GM19328 (cell line): ENCODE measurements at regions not wholly inside any gene's neighbourhood (a gene's known extent, or its start where the extent isn't known, plus 50 kb on each side); places are given as distances from the start of the nearest gene placed in this dataset.

Source experiments
- ATAC-seq: cut with Tn5 transposase; IDR thresholded peaks from one replicate; pipeline ENCODE4 v1.9.1; 2021; ENCODE audit warnings: mild to moderate bottlenecking, moderate library complexity; ENCODE audit not compliant: unreplicated experiment

DNA sequence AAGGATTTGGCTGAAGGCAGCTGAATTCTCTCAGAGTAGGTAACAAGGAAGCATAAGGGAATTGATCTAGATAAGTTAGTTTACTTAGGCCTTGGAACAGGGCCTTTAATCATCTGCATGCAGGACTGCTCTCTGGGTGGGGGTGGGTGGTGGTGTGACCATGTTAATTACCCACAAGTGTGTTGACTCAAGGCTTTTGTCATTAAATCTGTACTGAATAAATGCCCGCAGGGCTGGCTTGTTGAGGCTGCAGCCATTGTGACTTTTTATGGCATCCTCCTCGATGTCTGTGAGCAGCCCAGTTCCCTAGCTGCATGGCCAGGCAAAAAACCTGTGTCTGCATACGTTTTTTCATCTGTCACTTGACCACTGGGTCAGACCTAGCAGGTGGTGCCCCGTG is 63.5 kb upstream of the ASCC3 start:
- ATAC-seq = no peak

DNA sequence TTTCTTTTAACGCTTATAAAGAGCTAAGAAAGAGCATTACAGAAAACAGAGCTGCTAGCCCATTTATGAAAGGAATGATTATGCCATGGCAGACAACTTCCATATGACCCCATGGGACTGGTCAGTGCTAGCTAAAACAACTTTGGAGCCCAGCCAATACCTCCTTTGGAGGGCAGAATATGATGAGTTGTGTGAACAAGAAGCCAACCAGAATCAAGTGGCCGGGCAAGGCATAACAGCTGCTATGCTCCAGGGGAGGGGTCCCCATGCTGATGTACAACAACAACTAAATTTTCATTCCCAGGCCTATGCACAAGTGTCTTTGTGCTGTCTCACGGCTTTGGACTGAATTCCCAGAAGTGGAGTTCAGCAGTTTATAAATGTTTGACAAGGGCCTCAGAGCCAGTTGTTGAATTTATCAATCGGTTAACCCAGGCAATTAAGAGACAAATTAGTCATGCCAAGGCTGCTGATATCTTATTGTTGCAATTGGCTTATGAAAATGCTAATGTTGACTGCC is 65.0 kb upstream of the ASCC3 start:
- ATAC-seq = no peak

DNA sequence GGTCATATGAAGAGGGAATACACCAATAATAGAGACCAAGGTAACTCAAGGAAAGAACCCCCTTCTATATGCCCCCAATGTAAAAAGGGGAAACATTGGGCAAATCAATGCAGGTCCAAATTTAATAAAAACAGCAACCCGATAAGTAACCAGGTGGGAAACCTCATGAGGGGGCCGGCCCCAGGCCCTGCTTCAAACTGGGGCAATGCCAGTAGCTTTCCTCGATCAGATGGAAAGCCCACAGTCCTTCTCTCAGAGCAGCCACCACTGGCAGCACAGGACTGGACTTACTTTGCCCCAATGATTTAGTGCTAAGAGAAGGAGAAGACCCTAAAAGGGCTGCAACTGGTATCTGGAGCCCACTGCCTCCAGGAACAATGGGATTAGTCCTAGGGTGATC is 65.6 kb upstream of the ASCC3 start:
- no peak for ATAC-seq

DNA sequence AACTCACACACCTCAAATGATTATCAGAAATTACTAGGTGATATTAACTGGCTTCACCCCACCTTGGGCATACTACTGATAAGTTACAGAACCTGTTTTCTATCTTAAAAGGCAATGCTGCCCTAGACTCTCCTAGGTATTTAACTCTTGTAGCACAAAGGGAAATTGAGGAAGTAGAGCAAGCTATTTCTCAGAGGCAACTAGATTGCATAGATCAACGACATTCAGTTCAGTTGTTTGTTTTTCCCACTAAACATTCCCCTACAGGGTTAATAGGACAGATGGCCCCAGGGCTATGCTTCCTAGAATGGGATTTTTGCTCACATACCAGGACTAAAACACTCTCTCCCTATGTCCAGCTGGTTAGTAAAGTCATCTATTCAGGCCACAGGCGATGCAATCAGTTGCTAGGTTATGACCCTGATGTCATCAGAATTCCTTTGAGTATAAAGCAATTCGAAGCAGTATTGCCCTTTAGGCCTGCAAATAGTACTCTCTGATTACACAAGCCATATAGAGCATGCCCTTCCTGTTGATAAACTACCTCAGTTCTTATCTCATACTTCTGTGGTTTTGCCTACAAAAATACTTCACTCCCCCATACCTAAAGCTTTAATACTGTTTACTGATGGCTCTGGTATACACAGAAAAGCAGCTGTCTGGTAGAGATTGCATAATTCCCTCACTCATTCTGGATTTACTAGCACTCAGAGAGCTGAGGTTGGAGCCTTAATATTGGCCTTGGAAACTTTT is 67.4 kb upstream of the ASCC3 start:
- no peak for ATAC-seq

DNA sequence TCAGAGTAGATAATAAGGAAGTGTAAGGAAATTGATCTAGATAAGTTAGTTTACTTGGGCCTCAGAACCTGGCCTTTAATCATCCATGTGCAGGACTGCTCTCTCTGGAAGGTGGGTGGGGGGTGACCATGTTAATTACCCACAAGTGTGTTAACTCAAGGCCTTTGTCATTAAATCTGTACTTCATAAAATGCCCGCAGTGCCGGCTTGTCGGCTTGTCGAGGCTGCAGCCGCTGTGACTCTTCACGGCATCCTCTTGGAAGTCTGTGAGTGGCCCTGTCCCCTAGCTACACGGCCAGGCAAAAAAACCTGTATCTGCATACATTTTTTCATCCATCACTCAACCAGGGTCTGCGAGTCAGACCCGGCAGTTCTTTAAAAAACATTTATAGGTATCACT is 70.9 kb upstream of the ASCC3 start:
- no peak for ATAC-seq

DNA sequence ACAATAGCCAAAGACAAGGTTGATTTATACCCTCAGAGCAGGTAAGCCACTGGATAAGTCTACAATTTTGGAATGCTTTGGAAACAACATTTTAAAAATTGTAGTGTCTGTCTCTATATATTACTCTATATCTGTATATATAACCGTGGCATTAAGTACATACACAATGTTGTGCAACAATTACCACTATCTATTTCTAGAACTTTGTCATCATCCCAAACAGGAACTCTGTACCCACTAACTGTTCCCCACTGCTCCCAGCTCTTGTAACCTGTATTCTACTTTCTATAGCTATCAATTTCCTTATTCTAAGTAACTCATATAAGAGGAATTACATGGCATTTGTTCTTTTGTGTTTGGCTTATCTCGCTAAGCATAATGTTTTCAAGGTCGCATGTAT is 78.2 kb upstream of the ASCC3 start:
- no peak for ATAC-seq

DNA sequence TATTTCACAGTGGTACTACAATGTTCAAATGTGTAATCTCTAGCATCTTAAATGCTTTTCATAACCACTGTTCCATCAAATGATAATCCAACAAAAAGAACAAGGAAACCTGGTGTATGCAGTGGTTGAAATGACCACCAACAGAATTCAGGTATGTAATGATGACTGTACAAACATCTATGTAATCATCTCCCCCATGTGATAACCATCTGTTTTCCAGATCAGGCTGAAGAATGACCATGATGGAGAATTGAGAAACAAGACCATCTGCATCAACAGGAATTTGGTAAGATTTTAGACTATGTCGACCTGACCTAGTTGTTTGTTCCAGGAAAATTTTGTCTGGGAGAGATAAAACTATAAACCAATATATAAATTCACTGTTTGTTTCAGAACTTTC is 81.3 kb upstream of the ASCC3 start:
- ATAC-seq = no peak

DNA sequence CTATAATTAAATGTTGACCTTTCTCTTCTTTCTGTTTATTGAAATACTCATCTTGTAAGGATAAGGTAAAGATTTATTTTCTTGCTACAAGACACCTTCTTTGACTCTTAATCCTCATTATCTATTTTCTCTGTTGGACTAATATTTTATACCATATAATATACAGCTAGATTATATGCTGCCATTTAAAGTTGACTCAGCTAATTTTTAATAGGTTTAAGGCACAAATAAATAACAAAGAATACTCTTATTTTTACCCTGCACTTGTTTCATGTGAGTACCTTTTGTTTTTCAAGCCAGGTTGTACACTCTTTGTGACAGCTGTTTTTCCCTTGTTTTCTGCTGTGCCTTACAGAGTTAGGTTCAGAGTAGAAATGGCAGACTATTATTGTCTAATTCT is 83.9 kb upstream of the ASCC3 start:
- ATAC-seq = no peak

DNA sequence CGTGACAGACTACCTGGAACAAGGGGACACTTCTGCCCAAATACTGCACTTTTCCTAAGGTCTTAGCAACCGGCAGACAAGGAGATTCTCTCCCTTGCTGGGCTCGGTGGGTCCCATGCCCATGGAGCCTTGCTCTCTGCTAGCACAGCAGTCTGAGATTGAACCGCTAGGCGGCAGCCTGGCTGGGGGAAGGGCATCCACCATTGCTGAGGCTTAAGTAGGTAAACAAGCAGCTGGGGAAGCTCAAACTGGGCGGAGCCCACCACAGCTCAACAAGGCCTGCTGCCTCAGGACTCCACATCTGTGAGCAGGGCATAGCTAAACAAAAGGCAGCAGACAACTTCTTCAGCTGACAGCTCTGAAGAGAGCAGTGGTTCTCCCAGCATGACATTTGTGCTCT is 87.8 kb upstream of the ASCC3 start:
- no peak for ATAC-seq

DNA sequence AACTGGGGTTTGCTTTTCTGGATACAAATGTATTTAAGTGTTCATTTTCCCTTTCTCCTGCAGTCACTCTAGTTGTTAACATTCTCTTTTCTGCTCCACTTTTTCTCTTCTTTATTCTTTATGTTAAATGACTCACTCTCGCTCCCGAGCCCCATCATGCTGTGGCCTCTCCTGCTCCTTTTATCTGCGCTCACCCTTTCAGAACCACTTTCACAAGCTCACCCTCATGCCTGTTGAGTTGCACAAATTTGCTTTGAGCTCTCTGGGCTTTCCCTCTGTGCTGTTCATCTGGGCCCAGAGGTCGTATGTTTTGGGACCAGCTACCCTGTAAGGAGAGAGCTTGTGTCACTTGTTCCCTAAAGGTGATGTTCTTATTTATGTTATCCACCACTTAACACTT is 98.1 kb upstream of the ASCC3 start:
- no peak for ATAC-seq

DNA sequence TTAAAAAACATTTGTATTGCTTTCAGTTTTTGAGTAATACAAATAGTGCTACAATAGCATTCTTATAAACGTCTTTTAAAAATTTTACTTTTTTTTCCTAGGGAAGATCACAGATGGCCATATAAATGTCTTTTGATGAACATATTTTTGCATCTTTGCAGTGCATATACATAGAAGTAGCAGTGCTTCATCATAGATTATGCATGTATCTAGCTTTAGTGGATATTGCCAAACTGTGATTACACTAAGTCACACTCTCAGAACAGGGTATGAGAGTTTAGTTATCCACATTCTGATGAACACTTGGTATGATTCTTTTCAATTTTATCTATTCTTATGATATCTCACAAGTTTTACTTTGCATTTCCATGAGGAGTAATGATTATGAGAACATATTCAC is 99.8 kb upstream of the ASCC3 start:
- ATAC-seq = no peak

DNA sequence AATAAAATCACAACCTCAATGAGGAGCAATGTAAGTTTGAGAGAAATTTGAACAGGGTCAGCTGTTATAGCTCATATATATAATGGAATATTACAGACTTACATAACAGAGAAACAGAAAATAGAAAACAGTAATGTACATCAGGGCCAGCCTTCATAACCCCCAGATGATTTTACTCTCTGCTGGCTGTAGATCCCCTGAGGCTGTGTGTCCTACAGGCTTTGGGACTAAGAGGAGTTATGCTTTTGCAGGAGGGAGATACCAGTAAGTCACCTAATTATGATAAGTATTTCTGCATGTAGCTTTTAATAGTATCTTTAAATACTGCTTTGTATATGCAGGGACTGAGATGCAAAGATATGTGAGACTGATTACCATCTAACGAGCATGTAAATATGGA is 105.8 kb upstream of the ASCC3 start:
- ATAC-seq = no peak

DNA sequence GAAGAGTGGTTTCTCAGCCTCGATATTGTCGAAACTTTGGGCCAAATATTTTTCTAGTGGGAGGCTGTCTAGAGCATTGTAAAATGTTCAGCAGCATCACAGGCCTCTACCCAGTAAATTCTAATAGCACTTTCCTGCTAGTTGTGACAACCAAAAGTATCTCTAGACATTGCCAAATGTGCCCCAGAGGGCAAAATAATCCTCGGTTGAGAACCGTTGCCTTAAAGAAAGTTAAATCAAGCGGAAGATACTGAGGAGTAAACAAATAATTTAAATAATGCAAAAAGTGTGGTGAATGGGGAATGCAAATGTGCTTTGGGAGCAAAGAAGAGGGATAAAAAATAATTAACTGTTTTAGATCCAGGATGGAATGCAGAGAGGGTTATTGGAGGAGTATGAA is 106.4 kb upstream of the ASCC3 start:
- ATAC-seq = no peak

DNA sequence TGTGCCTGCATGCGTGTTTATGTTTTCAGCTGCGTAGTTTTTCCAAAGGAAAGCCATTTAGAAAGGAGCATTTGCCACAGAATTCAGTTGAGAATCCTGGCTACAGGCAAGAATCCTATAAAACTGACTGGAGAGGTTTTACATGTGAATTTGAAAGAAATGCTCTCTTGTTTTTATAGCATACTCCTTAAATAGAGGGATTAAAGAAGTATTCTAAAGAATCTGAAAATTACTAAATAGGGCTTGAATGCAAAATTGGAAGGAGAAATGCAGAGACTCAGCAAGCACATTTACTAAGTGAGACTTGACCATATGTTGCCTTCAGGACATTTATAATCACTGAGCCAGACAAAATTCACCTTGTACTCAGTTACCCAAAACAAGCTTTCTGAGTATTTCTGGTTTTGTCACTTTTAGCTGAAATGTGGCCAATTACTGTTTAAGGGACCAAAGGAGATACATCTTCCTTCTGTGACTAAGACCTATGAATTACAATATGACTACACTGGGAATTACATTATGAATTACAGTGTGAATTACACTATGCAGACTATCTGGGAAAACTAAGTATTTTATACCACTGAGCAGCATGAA is 107.4 kb upstream of the ASCC3 start:
- no peak for ATAC-seq

DNA sequence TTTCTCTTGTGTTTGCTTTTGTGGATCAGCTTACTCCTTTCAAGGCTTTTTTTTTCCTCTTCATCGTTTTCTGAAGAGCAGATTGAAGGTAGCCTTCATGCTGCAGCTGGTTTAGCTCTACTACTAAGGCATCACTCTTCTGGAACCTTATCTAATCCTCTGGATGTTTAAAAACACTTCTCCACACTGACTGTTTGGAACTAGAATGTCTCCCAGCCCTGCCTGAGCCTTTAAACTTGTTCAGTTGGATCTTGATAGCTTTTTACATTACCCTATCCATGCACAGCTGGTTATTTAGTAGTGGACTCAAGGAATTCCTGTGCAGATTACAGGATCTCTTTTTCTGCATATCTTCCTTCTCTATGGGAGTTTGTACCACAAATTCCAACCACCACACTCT is 108.9 kb upstream of the ASCC3 start:
- ATAC-seq = no peak

DNA sequence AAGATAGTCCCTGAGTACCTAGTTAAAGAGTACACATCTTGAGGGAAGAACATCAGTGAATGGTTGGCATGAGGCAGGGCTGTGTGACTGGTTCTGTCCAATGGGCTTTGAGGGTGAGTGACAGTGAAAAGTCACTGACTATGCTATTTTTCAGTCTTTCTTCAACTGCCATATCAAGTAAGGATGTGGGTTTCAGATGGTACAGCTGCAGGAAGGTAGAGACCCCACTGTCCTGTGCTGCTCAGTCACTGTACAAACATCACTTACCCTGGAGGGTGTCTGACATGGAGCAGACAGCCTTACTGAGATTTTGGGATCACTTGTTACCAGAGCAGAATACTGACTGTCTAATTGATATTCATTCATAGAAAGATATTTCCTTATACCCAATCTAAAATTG is 115.3 kb upstream of the ASCC3 start:
- ATAC-seq = no peak

DNA sequence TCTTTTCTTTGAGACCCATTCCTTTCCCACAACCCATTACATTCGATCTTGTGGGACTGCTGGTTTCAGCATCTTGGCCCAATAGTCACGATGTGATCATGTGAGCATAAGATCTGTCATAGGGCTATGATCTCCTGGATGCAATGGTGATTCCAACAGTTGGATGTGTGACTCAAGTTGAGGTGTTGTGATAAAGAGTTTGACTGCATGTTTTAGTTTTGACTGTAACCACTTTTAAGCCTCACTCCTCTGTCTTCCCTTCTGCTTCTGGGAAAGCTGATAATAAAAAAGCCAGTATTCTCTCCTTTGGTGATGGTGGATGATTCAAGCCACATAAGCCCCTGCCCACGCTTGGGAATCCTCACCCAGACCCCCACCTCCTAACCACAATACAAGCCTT is 117.0 kb upstream of the ASCC3 start:
- no peak for ATAC-seq

DNA sequence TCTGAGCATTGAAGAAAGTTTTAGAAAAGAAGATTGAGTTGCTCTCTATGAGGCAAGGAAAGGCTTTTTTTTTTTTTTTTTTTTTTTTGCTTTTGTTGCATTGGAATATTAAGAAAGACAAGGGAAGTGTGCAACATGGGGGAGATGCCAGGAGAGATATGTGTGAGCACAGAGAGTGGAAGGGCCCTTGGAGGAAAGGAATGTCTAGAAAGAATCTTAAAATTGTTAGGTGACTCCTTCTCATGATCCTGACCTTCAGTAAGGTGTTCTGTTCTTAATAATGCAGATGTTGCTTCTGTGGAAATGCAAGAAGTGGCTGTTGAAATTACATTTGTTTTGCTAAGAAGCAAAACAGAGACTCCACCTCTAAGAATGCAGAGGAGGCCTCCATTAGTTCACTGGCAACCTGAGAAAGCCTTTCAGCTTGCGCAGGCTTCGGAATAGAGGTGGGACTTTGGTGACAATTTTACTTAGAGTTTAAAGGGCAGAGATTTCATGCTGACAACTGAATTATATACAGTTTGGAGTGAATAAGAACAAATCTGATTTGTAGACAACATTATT is 118.0 kb upstream of the ASCC3 start:
- ATAC-seq = no peak

DNA sequence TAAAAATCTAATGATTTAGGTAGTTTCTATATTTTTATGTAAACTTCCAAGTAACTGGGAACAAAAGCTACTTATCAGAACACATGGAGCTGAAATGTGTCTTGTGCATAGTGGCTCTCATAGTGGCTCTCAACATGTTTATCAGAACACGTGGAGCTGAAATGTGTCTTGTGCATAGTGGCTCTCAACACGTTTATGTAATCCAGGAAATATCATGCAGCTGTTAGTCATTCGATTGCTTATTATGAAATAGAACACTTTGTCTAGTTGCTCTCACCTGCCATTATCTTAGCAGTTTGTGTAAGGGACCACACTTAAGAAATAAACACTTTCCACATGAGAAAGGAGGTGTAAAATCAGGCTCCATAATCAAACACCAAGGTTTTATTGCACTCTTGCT is 119.2 kb upstream of the ASCC3 start:
- no peak for ATAC-seq

DNA sequence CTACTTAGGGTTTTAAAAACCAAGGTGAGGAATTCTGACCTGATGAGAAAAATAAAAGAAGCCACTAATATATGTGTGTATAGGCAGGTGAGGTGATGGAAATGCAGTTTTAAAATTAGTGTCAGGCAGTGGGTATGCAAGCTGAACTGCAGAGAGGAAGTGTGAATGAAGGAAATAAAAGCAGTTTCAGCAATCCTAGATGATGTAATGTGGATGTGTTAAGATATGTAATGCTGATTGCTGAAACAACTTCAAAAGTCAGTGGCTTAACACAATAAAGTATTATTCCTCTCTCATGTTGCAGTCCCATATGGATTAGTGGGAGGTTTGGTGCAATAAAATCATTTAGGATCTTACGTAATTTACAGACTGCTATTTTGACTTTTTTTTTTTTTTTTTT is 119.9 kb upstream of the ASCC3 start:
- no peak for ATAC-seq

DNA sequence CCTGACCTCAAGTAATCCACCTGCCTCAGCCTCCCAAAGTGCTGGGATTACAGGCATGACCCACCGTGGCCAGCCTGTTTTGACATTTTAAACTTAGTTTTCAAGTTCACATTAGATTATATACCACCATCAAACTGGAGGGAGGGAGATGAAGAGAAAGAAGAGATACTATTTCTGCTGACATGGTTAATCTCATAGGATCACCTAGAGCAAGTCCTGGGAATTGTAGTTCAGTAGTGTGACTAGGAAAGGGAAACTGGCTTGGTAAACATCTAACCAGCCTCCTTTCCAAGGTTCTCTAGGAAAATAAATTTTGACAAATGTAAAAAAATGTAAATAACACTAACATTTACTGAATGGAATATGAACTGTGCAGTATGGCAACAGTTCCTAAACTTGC is 120.5 kb upstream of the ASCC3 start:
- no peak for ATAC-seq

DNA sequence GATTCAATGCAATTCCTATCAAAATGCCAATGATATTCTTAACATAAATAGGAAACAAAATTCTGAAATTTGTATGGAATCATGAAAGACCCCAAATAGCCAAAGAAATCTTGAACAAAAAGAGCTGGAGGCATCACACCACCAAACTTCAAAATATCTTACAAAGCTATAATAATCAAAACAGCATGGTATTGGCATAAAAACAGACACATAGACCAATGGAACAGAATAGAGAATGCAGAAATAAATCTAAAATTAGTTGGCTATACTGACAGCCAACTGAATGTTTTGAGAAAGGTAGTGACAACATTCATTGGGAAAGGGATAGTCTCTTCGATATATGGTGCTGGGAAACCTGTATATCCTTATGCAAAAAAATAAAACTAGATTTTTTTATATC is 121.9 kb upstream of the ASCC3 start:
- no peak for ATAC-seq

DNA sequence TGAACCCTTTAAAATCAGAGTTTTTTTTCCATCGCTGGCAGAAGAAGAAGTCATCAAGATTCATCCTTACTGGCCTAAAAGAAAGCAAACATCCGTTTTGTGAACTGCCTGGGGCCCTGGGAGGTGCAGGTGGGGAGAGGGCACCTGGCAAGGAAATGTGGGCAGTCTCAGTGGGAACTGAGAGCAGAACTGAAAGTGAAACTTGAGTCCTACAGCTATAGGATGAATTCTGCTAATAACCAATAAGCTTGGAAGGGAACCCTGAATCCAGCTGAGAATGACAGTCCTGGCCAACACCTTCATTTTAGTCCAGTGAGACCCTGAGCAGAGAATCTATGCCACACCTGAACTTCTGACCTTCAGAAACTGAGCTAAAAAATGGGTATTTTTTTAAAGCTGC is 130.1 kb upstream of the ASCC3 start:
- peak; percentile 87 for ATAC-seq
